ENCODE measurements at regions not wholly inside any gene's neighbourhood (a gene's known extent, or its start where the extent isn't known, plus 50 kb on each side); places are given as distances from the start of the nearest gene placed in this dataset.

GRCh38 chr3:106392915-106393314 is 524.1 kb upstream of the CBLB start:
- TF ChIP-seq, protein P1, sequence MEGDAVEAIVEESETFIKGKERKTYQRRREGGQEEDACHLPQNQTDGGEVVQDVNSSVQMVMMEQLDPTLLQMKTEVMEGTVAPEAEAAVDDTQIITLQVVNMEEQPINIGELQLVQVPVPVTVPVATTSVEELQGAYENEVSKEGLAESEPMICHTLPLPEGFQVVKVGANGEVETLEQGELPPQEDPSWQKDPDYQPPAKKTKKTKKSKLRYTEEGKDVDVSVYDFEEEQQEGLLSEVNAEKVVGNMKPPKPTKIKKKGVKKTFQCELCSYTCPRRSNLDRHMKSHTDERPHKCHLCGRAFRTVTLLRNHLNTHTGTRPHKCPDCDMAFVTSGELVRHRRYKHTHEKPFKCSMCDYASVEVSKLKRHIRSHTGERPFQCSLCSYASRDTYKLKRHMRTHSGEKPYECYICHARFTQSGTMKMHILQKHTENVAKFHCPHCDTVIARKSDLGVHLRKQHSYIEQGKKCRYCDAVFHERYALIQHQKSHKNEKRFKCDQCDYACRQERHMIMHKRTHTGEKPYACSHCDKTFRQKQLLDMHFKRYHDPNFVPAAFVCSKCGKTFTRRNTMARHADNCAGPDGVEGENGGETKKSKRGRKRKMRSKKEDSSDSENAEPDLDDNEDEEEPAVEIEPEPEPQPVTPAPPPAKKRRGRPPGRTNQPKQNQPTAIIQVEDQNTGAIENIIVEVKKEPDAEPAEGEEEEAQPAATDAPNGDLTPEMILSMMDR (IDR thresholded peaks at IDR 0.05; ENCODE audit: borderline replicate concordance, extremely low read depth, low read length, poor library complexity, severe bottlenecking), result no peak
- TF ChIP-seq EZH2 (IDR thresholded peaks at IDR 0.05; ENCODE audit: borderline replicate concordance, low read depth, low read length, severe bottlenecking), result no peak
